Activated T-cell treated with anti-CD3 and anti-CD28 coated beads, Interleukin-2, amount 50 U/mL, for 24 hours (primary cell): ENCODE measurements at regions not wholly inside any gene's neighbourhood (a gene's known extent, or its start where the extent isn't known, plus 50 kb on each side); places are given as distances from the start of the nearest gene placed in this dataset.
"Not testable (repeated sequence)": the region's sequence is repeated elsewhere in the genome, so short reads cannot be mapped to it uniquely, and the experiment has no call there.

ENCODE experiments used
- DNase-seq: peaks from one replicate; pipeline ENCODE4 v3.0.0-alpha.2; 2020
- H3K27ac Mint-ChIP-seq: 2 replicates; pipeline ENCODE4 v1.8.0; 2020; ENCODE audit warnings: mild to moderate bottlenecking, mixed read lengths
- H3K27me3 Mint-ChIP-seq: 2 replicates; pipeline ENCODE4 v1.8.0; 2020; ENCODE audit warnings: mixed read lengths
- H3K36me3 Mint-ChIP-seq: 2 replicates; pipeline ENCODE4 v1.8.0; 2020; ENCODE audit warnings: low read depth, mixed read lengths
- H3K4me1 Mint-ChIP-seq: 2 replicates; pipeline ENCODE4 v1.8.0; 2020; ENCODE audit warnings: low read depth, mixed read lengths
- H3K4me3 Mint-ChIP-seq: 2 replicates; pipeline ENCODE4 v1.8.0; 2020; ENCODE audit warnings: mild to moderate bottlenecking, moderate library complexity, mixed read lengths
- H3K9me3 Mint-ChIP-seq: 2 replicates; pipeline ENCODE4 v1.8.0; 2020; ENCODE audit warnings: mixed read lengths

DNA sequence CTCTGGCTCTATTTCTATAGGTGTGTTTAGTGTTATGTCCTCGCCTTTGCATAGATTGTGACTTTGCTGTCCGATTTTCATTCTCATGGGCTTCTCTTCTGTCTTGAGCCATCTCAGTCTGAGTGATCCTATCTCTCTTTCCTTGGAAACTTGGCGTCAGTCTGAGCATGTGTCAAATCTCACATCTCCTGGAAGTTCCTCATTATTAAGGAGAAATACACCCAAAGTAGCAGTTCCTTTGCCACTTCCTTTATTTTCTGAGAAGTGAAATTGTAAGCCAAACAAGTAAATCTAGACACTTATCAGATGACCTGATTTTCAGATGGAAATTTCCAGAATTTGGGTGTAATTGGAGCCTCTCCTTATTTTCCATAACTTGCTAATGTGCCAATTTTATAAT is 126.9 kb upstream of the ANKH start:
- Mint-ChIP-seq H3K9me3 (peaks cover 3% of the 10 kb centered on the region), H3K4me1 (peaks cover 11% of the 10 kb centered on the region), H3K4me3 (no peak overlapping the region), H3K36me3 (no peaks in the 10 kb centered on the region), H3K27ac (no peak overlapping the region), H3K27me3 (no peaks in the 10 kb centered on the region)
- no peak for DNase-seq

DNA sequence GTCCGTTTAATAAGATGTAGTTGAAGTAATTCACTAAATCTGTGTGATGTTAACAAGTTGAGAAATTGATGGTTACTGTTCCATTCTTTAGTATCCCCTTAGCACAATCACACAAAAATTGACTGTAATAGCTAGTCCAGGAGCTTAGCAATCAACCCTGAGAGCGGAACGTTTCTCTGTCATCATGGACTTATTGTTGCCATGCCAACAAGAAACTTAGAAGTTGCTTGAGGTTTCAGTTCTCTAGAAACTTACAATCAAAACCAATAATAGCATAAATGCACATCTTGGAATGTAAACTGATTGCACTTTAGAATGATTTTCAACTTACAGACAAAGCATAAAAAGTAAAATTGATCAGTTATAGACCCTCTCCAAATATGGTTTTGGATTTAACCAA is 125.4 kb upstream of the ANKH start:
- Mint-ChIP-seq H3K36me3 (no peaks in the 10 kb centered on the region), H3K27ac (no peak overlapping the region), H3K9me3 (peaks cover 3% of the 10 kb centered on the region), H3K4me1 (peaks cover 25% of the 10 kb centered on the region), H3K4me3 (no peak overlapping the region), H3K27me3 (no peaks in the 10 kb centered on the region)
- no peak for DNase-seq

DNA sequence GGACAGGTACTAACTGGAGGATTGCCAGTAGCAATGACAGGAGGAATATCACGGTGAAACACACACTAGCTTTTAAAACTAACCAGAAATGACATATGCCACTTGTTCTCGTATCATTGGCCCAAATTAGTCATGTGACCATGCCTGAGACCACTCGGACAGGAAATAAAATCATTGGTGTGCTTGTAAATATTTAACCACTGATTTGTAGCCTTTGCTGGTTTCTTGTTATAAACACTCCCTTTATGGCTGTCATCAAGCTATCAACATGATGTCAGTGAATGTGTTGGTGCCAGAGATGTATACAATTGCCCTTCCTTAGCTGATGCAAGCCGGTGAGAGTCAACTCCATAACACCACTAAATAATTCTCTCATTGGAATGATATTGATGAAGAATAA is 123.7 kb upstream of the ANKH start:
- peaks cover 18% of the 10 kb centered on the region for H3K4me1 Mint-ChIP-seq
- H3K4me3 Mint-ChIP-seq, result no peak overlapping the region
- DNase-seq, result no peak
- no peaks in the 10 kb centered on the region for H3K36me3 Mint-ChIP-seq
- no peak overlapping the region for H3K27ac Mint-ChIP-seq
- no peaks in the 10 kb centered on the region for H3K27me3 Mint-ChIP-seq
- peaks cover 3% of the 10 kb centered on the region for H3K9me3 Mint-ChIP-seq

DNA sequence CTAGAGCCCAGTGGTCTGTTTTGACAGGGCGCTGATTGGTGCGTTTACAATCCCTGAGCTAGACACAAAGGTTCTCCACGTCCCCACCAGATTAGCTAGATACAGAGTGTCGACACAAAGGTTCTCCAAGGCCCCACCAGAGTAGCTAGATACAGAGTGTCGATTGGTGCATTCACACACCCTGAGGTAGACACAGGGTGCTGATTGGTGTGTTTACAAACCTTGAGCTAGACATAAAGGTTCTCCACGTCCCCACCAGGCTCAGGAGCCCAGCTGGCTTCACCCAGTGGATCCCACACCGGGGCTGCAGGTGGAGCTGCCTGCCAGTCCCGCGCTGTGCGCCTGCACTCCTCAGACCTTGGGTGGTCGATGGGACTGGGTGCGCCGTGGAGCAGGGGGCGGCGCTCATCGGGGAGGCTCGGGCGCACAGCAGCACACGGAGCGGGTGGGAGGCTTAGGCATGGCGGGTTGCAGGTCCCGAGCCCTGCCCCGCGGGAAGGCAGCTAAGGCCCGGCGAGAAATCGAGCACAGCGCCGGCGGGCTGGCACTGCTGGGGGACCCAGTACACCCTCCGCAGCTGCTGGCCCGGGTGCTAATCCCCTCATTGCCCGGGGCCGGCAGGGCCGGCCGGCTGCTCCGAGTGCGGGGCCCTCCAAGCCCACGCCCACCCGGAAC is 122.0 kb upstream of the ANKH start:
- H3K4me1 Mint-ChIP-seq, result peaks cover 18% of the 10 kb centered on the region
- H3K36me3 Mint-ChIP-seq, H3K27me3 Mint-ChIP-seq, H3K9me3 Mint-ChIP-seq, DNase-seq: not testable (repeated sequence)
- H3K4me3 Mint-ChIP-seq, result peak overlapping the region; percentile 84
- peak overlapping the region; percentile 90 for H3K27ac Mint-ChIP-seq

DNA sequence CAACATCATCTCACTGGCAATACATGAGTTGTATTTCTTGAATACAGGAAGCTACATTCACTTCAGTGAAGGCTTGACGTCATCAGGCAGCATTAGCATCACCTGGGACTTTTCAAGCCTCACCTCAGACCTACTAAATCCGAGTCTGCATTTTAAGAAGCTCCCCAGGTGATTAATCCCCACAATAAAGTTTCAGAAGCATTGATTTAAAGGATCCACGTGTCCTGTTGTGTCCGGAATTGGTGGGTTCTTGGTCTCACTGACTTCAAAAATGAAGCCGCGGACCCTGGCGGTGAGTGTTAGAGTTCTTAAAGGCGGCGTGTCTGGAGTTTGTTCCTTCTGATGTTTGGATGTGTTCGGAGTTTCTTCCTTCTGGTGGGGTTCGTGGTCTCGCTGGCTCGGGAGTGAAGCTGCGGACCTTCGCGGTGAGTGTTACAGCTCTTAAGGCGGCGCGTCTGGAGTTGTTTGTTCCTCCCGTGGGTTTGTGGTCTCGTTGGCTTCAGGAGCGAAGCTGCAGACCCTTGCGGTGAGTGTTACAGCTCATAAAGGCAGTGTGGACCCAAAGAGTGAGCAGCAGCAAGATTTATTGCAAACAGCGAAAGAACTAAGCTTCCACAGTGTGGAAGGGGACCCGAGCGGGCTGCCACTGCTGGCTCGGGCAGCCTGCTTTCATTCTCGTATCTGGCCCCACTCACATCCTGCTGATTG is 121.3 kb upstream of the ANKH start:
- DNase-seq, result peak; percentile 55
- H3K36me3 Mint-ChIP-seq, H3K27me3 Mint-ChIP-seq, H3K9me3 Mint-ChIP-seq: not testable (repeated sequence)
- Mint-ChIP-seq H3K4me3 (peak overlapping the region; percentile 84), H3K4me1 (peaks cover 18% of the 10 kb centered on the region), H3K27ac (peak overlapping the region; percentile 90)

DNA sequence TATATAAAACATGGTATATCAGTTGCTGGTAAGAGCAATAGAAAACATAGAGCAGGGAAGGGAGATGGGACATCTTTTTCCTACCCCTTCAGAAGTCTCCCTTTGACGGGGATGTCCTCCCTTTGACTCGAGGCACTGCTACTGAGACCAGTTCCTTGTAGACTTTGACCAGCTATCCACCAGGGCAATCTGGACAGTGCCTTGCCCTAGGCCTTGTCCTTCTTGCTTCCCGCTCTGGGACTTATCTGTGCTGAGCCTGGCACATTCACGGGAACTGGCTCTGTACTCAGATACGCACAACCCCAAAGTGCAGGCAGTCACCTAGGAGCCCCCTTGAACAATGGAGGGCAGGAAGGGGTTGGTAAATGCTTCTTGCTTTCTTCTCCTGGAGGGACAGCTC is 116.6 kb upstream of the ANKH start:
- no peak for DNase-seq
- H3K36me3 Mint-ChIP-seq, result no peaks in the 10 kb centered on the region
- H3K4me1 Mint-ChIP-seq, result peaks cover 33% of the 10 kb centered on the region
- H3K27me3 Mint-ChIP-seq, result no peaks in the 10 kb centered on the region
- H3K27ac Mint-ChIP-seq, result no peak overlapping the region
- no peak overlapping the region for H3K4me3 Mint-ChIP-seq
- H3K9me3 Mint-ChIP-seq, result no peaks in the 10 kb centered on the region

DNA sequence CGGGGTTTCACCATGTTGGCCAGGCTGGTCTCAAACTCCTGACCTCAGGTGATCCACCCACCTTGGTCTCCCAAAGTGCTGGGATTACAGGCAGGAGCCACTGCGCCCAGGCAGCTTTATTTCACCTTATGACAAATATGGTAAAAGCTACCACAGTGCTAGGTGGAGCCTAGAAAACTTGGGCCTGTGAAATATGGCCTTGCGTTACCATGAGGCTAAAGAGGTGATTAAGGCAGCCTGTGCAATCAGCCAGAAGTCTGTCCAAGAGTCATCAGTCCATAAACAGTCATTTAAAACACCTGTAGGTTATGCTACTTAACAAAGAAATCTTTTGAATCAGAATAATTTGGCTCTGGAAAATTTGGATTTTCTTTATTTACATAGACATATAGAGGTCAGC is 114.8 kb upstream of the ANKH start:
- no peak for DNase-seq
- Mint-ChIP-seq H3K27ac (no peak overlapping the region), H3K4me1 (peaks cover 22% of the 10 kb centered on the region), H3K36me3 (no peaks in the 10 kb centered on the region), H3K4me3 (no peak overlapping the region), H3K9me3 (no peaks in the 10 kb centered on the region), H3K27me3 (no peaks in the 10 kb centered on the region)

DNA sequence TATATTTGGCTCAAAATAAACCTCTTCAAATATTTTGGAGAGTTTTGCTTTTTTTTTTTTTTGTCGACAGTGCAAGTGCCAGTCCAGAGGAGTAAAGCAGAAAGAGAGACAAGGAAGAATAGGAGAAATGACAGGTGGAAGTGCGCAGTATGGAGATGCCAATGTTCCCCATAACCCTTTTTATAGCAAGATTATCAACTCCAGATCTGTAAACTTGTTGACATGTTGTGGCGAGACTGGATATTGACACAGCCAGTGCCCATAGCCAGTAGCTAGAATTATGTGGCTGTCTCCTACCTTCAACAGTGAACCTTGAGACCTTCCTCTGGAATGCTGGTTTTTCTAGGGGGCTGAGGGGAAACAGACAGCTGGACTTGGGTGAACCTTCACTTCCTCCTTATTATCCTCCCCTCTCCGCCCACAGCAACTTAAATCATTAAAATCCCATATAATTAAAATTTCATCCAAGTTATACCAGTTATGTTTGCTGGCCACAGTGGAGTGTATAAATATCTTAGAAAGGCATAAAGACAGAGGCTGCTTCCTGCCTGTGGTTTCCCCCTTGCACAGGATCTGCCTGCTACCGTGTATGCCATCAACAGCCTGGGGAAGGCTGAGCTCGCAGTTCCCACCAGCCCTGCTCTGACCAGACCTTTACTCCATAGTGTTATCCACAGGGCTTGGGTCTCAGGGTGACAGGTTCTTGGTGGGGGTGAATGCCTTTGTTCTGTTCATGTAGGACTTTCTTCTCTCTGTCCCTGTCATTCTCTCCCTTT is 112.3 kb upstream of the ANKH start:
- H3K9me3 Mint-ChIP-seq, result no peaks in the 10 kb centered on the region
- no peaks in the 10 kb centered on the region for H3K27me3 Mint-ChIP-seq
- H3K36me3 Mint-ChIP-seq, result no peaks in the 10 kb centered on the region
- no peak overlapping the region for H3K27ac Mint-ChIP-seq
- no peak overlapping the region for H3K4me3 Mint-ChIP-seq
- peaks cover 24% of the 10 kb centered on the region for H3K4me1 Mint-ChIP-seq
- no peak for DNase-seq

DNA sequence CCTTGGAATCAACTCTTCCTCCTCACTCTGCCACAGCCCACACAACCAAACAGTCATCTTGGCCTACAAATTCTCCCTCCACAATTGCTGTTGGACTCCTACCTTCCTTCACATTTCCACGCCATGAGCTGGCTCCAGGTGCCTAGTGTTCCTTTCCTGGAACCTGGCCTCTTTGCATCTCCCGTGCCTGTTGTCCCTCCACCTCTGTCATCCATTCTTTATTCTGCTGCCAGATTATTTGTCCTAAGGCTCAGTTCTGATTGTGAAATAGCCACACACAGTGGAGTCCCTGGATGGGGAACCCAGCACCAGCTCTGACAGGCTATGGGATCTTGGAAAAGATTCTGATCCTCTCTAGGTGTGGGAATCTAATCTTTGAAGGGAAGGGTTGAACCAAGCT is 109.1 kb upstream of the ANKH start:
- no peaks in the 10 kb centered on the region for H3K27me3 Mint-ChIP-seq
- DNase-seq, result no peak
- peaks cover 24% of the 10 kb centered on the region for H3K4me1 Mint-ChIP-seq
- H3K4me3 Mint-ChIP-seq, result no peak overlapping the region
- no peaks in the 10 kb centered on the region for H3K9me3 Mint-ChIP-seq
- H3K27ac Mint-ChIP-seq, result no peak overlapping the region
- H3K36me3 Mint-ChIP-seq, result no peaks in the 10 kb centered on the region

DNA sequence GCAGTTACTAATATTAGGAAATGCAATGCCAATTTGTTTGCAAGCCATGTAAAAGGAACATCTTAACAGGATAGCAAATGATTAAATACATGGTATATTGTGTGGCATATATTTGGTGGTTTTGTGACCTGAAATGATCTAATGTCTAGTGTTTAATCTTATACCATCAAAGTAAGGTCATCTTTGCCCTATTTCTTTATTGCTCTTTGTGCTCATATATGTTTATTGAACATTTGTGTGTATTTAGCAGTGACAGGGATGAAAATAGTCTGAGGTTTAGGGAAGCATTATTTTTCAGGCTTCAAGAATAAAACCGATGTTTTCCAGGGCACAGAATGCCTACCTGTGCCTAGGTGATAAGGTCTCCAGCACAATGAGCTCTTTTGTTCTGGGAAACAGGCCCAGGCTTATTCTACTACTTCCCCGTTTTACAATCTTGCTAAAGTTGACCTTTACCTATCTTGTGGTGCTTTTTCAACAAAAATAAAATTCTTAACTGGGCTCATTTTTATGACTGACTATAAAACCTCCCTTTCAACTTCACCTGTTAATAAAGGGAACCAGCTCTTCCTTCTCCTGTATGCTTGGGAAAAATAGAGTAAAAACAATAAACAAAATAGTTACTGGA is 105.6 kb upstream of the ANKH start:
- no peak overlapping the region for H3K4me3 Mint-ChIP-seq
- peaks cover 2% of the 10 kb centered on the region for H3K4me1 Mint-ChIP-seq
- DNase-seq, result no peak
- H3K27me3 Mint-ChIP-seq, result peaks cover 2% of the 10 kb centered on the region
- no peaks in the 10 kb centered on the region for H3K9me3 Mint-ChIP-seq
- H3K36me3 Mint-ChIP-seq, result no peaks in the 10 kb centered on the region
- no peak overlapping the region for H3K27ac Mint-ChIP-seq

DNA sequence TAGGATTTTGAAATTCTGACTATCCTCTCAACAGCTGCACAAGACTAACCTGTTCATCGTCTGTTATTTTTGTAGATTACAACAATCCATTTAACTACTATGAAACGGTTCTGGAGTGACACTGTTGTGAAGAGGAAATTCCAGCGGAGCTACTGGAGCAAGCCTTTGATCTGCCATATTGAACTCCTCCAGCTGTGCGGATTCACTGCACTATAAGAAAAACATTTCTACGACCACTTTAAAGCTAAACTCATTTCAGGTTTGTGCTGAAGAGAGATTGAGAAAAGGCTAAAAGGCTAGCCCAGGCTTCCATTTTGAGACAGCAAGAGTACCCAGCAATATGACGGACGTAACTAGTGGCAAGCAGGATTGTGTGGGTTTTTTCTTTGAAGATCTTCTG is 104.9 kb upstream of the ANKH start:
- Mint-ChIP-seq H3K4me3 (no peak overlapping the region), H3K4me1 (peaks cover 2% of the 10 kb centered on the region), H3K36me3 (no peaks in the 10 kb centered on the region), H3K9me3 (no peaks in the 10 kb centered on the region), H3K27ac (no peak overlapping the region), H3K27me3 (peaks cover 2% of the 10 kb centered on the region)
- no peak for DNase-seq

DNA sequence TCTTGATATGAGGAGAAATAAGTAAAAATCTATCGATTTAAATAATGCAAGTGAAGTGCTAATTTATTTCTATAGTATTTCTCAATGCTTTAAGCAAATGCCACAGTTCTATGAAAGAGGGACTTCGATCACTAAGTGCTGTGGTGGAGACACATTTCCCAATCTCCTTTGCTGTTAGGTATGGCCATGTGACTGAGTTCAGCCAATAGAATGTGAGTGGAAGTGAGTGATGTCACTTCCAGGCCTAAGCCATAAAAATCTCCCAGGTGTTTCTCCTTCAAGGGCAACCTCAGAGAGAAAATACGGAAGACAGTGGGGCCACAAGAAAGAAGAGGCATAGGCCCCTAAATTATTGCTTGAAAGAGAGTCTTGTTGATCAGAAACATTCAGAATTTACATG is 100.3 kb upstream of the ANKH start:
- Mint-ChIP-seq H3K9me3 (no peaks in the 10 kb centered on the region), H3K27me3 (peaks cover 2% of the 10 kb centered on the region), H3K27ac (no peak overlapping the region), H3K4me1 (no peaks in the 10 kb centered on the region), H3K4me3 (no peak overlapping the region), H3K36me3 (no peaks in the 10 kb centered on the region)
- no peak for DNase-seq

DNA sequence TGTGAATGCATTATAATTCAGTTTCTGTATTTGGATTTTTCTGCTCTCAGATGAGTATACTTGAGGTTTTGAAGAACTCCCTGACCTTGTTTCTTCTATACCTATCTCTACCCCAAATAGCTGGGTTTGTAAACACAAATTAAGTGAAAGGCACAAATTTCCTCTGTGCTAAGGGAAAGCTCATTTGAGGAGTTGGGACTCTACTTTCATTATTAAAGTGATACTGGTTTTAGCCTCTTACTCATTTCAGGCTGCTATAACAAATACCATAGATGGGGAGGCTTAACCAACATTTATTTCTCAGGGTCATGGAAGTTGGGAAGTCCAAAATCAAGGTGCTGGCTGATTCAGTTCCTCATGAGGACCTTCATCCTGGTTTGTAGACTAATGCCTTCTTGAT is 97.2 kb upstream of the ANKH start:
- Mint-ChIP-seq H3K4me1 (no peaks in the 10 kb centered on the region), H3K4me3 (no peak overlapping the region), H3K27ac (no peak overlapping the region), H3K36me3 (no peaks in the 10 kb centered on the region), H3K9me3 (no peaks in the 10 kb centered on the region), H3K27me3 (peaks cover under 1% of the 10 kb centered on the region)
- no peak for DNase-seq

DNA sequence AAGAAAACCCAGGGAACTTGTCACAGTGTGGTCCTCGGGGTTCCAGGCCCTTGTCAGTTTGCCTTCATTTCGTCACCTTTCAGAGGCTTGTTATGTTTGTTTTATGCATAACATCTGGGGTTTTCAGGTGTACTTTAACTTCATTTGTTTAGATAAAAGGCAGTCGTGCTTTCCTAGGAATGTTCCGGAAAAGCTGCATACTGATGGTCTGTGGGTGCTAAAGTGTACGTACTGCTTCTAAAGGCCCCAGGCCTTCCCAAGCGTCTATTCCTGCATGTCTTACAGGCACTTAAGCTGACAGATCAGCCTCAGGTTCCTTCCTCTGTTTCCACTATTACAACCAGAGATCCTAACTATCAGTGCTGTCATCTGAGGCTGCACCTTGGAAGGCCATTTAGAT is 95.6 kb upstream of the ANKH start:
- Mint-ChIP-seq H3K36me3 (no peaks in the 10 kb centered on the region), H3K9me3 (no peaks in the 10 kb centered on the region), H3K4me1 (no peaks in the 10 kb centered on the region), H3K4me3 (no peak overlapping the region), H3K27ac (no peak overlapping the region), H3K27me3 (no peaks in the 10 kb centered on the region)
- no peak for DNase-seq

DNA sequence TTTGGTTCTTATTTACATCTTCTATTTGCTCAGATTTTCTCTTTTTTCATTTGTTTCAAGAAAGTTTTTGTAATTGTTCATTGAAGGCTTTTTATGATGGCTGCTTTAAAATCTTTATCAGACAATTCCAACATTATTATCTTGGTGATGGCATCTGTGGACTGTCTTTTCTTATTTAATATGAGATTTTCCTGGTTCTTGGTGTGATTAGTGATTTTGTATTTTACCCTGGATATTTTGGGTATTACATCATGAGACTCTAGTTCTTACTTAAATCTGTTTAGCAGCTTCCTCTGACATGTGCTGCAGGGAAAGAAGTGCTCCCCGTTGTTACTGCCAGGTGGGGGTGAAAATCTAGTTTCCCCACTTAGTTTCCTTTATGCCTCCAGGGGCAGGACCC is 94.2 kb upstream of the ANKH start:
- no peak overlapping the region for H3K27ac Mint-ChIP-seq
- H3K36me3 Mint-ChIP-seq, result no peaks in the 10 kb centered on the region
- no peaks in the 10 kb centered on the region for H3K4me1 Mint-ChIP-seq
- H3K27me3 Mint-ChIP-seq, result no peaks in the 10 kb centered on the region
- DNase-seq, result no peak
- H3K9me3 Mint-ChIP-seq, result no peaks in the 10 kb centered on the region
- H3K4me3 Mint-ChIP-seq, result no peak overlapping the region
